Peyer's patch (tissue), 4 donors: ENCODE measurements at regions not wholly inside any gene's neighbourhood (a gene's known extent, or its start where the extent isn't known, plus 50 kb on each side); places are given as distances from the start of the nearest gene placed in this dataset.

Source experiments
- CTCF ChIP-seq, 6 experiments: fragments of 450-650 bp in 4 of 6; fragments of 200-600 bp in 2 of 6; sonication (generic) in 1 of 6; IDR thresholded peaks; one replicate each; pipeline ENCODE4 v1.5.1; 2017 to 2019; ENCODE audit warnings: antibody characterized with exemption in 6 of 6, mild to moderate bottlenecking in 3 of 6, moderate library complexity in 1 of 6
- POLR2A ChIP-seq, 2 donors: fragments of 450-650 bp; IDR thresholded peaks; one replicate each; pipeline ENCODE4 v1.5.1; 2017; ENCODE audit warnings: antibody characterized with exemption in 2 of 2, mild to moderate bottlenecking in 2 of 2, moderate library complexity in 2 of 2

DNA sequence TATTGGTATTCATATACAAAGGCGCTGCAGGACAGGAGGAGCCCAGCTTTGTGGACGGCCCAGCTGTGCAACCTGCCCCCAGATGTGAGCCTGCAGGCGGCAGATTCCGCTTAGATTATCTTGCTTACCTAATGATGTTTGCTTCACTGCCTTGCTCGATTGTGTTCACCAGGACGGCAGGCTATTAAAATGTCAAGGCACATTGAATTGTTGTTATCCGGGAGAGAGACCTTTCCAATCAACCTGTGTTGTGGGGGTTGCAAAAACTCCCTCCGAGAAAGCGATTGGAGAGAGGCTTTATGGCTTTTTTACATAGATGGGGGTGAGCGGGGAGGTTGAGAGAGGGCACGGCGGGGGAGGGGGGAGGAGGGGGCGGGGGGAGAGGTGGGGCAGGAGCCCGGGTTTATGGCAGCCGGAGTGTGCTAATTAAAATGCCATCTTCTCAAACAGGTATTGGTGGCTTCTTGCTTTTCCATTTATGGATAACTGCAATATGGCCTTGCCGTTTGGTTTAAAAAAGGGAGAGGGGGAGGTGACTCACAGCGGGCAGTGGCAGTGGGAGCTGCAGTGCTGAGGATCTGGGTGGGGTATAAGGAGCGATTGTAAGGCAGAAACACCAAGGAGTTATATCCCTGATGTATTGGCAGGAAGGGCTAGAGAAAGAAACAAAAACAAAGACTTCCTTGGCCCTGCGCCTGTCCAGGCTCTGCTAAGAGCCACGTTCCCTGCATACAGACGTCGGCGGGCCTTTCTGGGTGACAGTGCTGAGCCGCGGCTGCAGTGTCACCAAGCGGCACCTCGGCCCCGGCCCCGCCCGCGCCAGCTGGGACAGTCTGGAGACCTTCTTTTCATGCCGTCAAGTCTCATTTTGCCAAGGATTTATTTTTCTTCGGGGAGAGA is 97.2 kb downstream of the INSIG2 start:
- no peak for TF ChIP-seq CTCF (IDR thresholded peaks at IDR 0.05)
- TF ChIP-seq POLR2A (IDR thresholded peaks at IDR 0.05): no peak
